Bronchial epithelial cell (primary cell): ENCODE measurements at regions not wholly inside any gene's neighbourhood (a gene's known extent, or its start where the extent isn't known, plus 50 kb on each side); places are given as distances from the start of the nearest gene placed in this dataset.

Source experiments
- DNase-seq: peaks from one replicate; pipeline ENCODE4 v3.0.0-alpha.2; 2010; ENCODE audit warnings: low read depth
- FAIRE-seq: peaks from 2 replicates; lab custom pipeline; 2011; peaks lifted over from hg19 to GRCh38; lab: Jason Lieb, UNC
- H3K27me3 ChIP-seq: 2 replicates; pipeline ENCODE4 v1.5.1; 2011; ENCODE audit warnings: low read length; ENCODE audit not compliant: control insufficient read depth, insufficient read depth
- H3K36me3 ChIP-seq: 2 replicates; pipeline ENCODE4 v1.5.1; 2011; ENCODE audit warnings: low read length; ENCODE audit not compliant: control insufficient read depth, insufficient read depth
- H3K4me3 ChIP-seq: 2 replicates; pipeline ENCODE4 v1.5.1; 2011; ENCODE audit warnings: mild to moderate bottlenecking, low read depth, low read length, control low read depth
- TF ChIP-seq, protein P1 (sequence below): IDR thresholded peaks from 2 replicates; pipeline ENCODE4 v1.5.1; 2011; ENCODE audit warnings: mild to moderate bottlenecking, moderate library complexity, low read length, control low read depth, inconsistent platforms; ENCODE audit not compliant: insufficient read depth, severe bottlenecking

DNA sequence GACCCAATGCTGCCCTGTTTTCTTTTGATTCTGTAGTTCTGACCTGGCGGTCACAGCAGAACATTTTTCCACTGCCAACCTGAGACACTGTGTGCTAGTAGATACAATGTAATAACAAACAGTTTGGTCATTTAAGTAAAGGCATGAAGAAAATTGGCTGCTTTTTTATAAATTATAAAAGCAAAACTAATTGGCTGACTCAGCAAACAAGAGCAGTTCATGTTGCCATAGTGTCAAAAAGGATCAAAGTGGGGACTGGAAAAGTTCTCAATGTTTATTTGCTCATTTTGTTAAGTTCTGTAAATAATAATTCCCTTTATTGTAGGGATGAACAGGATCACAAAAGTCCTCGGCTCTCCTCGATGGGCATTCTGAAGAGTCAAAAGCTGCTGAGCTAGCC is 599.5 kb downstream of the PKHD1 start:
- DNase-seq (no peak), FAIRE-seq (no peak)
- H3K4me3 ChIP-seq: no peak overlapping the region
- no peaks in the 10 kb centered on the region for H3K36me3 ChIP-seq
- H3K27me3 ChIP-seq: no peaks in the 10 kb centered on the region
- TF ChIP-seq, protein P1, sequence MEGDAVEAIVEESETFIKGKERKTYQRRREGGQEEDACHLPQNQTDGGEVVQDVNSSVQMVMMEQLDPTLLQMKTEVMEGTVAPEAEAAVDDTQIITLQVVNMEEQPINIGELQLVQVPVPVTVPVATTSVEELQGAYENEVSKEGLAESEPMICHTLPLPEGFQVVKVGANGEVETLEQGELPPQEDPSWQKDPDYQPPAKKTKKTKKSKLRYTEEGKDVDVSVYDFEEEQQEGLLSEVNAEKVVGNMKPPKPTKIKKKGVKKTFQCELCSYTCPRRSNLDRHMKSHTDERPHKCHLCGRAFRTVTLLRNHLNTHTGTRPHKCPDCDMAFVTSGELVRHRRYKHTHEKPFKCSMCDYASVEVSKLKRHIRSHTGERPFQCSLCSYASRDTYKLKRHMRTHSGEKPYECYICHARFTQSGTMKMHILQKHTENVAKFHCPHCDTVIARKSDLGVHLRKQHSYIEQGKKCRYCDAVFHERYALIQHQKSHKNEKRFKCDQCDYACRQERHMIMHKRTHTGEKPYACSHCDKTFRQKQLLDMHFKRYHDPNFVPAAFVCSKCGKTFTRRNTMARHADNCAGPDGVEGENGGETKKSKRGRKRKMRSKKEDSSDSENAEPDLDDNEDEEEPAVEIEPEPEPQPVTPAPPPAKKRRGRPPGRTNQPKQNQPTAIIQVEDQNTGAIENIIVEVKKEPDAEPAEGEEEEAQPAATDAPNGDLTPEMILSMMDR: no peak

- FAIRE-seq (no peak), DNase-seq (no peak)
- TF ChIP-seq, protein P1: no peak
- no peaks in the 10 kb centered on the region for H3K27me3 ChIP-seq
- no peak overlapping the region for H3K4me3 ChIP-seq
- H3K36me3 ChIP-seq: no peaks in the 10 kb centered on the region
Observed at GRCh38 chr6:51489133-51489532, 598.3 kb downstream of the PKHD1 start.

- FAIRE-seq: no peak
- no peak for DNase-seq
- no peaks in the 10 kb centered on the region for H3K36me3 ChIP-seq
- H3K27me3 ChIP-seq: no peaks in the 10 kb centered on the region
- H3K4me3 ChIP-seq: no peak overlapping the region
- TF ChIP-seq, protein P1: no peak
Observed at GRCh38 chr6:51490101-51490500, 597.3 kb downstream of the PKHD1 start.

GRCh38 chr6:51494342-51494741 is 593.1 kb downstream of the PKHD1 start:
- FAIRE-seq: peak; percentile 13
- peak; percentile 80 for DNase-seq
- TF ChIP-seq, protein P1: peak; percentile 60
- no peaks in the 10 kb centered on the region for H3K27me3 ChIP-seq
- no peaks in the 10 kb centered on the region for H3K36me3 ChIP-seq
- H3K4me3 ChIP-seq: no peak overlapping the region

DNA sequence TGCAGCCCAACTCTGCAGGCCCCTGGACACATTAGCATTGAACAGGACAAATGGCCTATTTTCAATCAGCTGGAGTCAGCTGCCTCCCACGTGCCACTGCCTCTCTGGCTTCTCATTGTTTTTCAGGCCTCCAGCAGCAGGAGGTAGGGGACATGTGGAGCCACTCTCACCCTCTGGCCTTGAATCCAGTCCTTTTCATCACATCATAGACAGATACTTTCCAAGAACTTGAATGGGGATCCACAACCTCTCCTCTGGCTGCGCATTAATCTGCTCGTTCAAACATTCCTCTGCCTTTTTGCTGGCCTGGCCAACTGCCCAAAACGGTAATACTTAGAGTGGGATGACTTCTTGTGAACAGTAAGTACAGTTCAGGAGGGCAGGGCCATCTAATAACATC is 592.3 kb downstream of the PKHD1 start:
- FAIRE-seq: no peak
- DNase-seq: no peak

More for the DNA sequence above, 592.3 kb downstream of the PKHD1 start:
- TF ChIP-seq, protein P1: no peak
- H3K27me3 ChIP-seq: no peaks in the 10 kb centered on the region
- H3K36me3 ChIP-seq: no peaks in the 10 kb centered on the region
- no peak overlapping the region for H3K4me3 ChIP-seq
